Fibroblast of skin of left quadriceps (primary cell): ENCODE measurements at regions not wholly inside any gene's neighbourhood (a gene's known extent, or its start where the extent isn't known, plus 50 kb on each side); places are given as distances from the start of the nearest gene placed in this dataset.

Experiments
- DNase-seq, 2 experiments: peaks; one replicate each; pipeline ENCODE4 v3.0.0-alpha.2; 2013; ENCODE audit warnings: low read depth in 2 of 2

GRCh38 chr1:29547300-29547699 is 311.0 kb downstream of the PTPRU start:
- no peak for DNase-seq

- DNase-seq, result no peak
Measured at GRCh38 chr1:29546496-29546895, 310.2 kb downstream of the PTPRU start.

GRCh38 chr1:29544406-29544805 is 308.1 kb downstream of the PTPRU start:
- DNase-seq, result no peak

GRCh38 chr1:29543586-29543985 is 307.3 kb downstream of the PTPRU start:
- no peak for DNase-seq

- no peak for DNase-seq
Measured at GRCh38 chr1:29542548-29542947, 306.2 kb downstream of the PTPRU start.

GRCh38 chr1:29541631-29542030 is 305.3 kb downstream of the PTPRU start:
- DNase-seq, result no peak

GRCh38 chr1:29540801-29541357 is 304.6 kb downstream of the PTPRU start:
- DNase-seq, result no peak

- no peak for DNase-seq
Measured at GRCh38 chr1:29539971-29540370, 303.6 kb downstream of the PTPRU start.

- DNase-seq, result no peak
Measured at GRCh38 chr1:29538586-29538985, 302.3 kb downstream of the PTPRU start.

GRCh38 chr1:29532751-29533150 is 296.4 kb downstream of the PTPRU start:
- DNase-seq, result no peak

GRCh38 chr1:29532285-29532684 is 296.0 kb downstream of the PTPRU start:
- DNase-seq, result no peak

- no peak for DNase-seq
Measured at GRCh38 chr1:29531596-29531995, 295.3 kb downstream of the PTPRU start.

- DNase-seq, result no peak
Measured at GRCh38 chr1:29529677-29530278, 293.5 kb downstream of the PTPRU start.

GRCh38 chr1:29527314-29528004 is 291.1 kb downstream of the PTPRU start:
- DNase-seq, result no peak

GRCh38 chr1:29525941-29526340 is 289.6 kb downstream of the PTPRU start:
- DNase-seq, result no peak

GRCh38 chr1:29524285-29525065 is 288.2 kb downstream of the PTPRU start:
- no peak for DNase-seq

- DNase-seq, result no peak
Measured at GRCh38 chr1:29523576-29523975, 287.3 kb downstream of the PTPRU start.

- DNase-seq, result no peak
Measured at GRCh38 chr1:29523136-29523535, 286.8 kb downstream of the PTPRU start.

GRCh38 chr1:29521811-29522580 is 285.7 kb downstream of the PTPRU start:
- DNase-seq, result no peak

- no peak for DNase-seq
Measured at GRCh38 chr1:29521438-29521715, 285.1 kb downstream of the PTPRU start.

- DNase-seq, result no peak
Measured at GRCh38 chr1:29520571-29521437, 284.5 kb downstream of the PTPRU start.
